Keratinocyte (primary cell): ENCODE measurements at regions not wholly inside any gene's neighbourhood (a gene's known extent, or its start where the extent isn't known, plus 50 kb on each side); places are given as distances from the start of the nearest gene placed in this dataset.

ENCODE experiments used
- DNase-seq: peaks from one replicate; pipeline ENCODE4 v3.0.0-alpha.2; 2011; ENCODE audit warnings: low read depth, missing footprints, low spot score
- FAIRE-seq: peaks from 2 replicates; lab custom pipeline; 2011; peaks lifted over from hg19 to GRCh38; lab: Jason Lieb, UNC
- H2AFZ ChIP-seq: 2 replicates; pipeline ENCODE4 v1.6.0; 2012; ENCODE audit warnings: low read length, control low read depth, inconsistent platforms; ENCODE audit not compliant: control insufficient read depth
- H3K27ac ChIP-seq: 2 replicates; pipeline ENCODE4 v1.5.1; 2011; ENCODE audit warnings: low read length; ENCODE audit not compliant: control insufficient read depth, insufficient read depth
- H3K27me3 ChIP-seq: 3 replicates; pipeline ENCODE4 v1.6.0; 2011; ENCODE audit warnings: low read length; ENCODE audit not compliant: control insufficient read depth, insufficient read depth; ENCODE audit errors: extremely low read depth
- H3K36me3 ChIP-seq, 2 experiments: 2 replicates in 1 of 2; 3 replicates in 1 of 2; pipeline ENCODE4 v1.5.1; 2011; ENCODE audit warnings: low read length in 2 of 2, mild to moderate bottlenecking in 1 of 2; ENCODE audit not compliant: control insufficient read depth in 2 of 2, insufficient read depth in 2 of 2; ENCODE audit errors: extremely low read depth in 1 of 2
- H3K4me1 ChIP-seq: 3 replicates; pipeline ENCODE4 v1.5.1; 2011; ENCODE audit warnings: low read length; ENCODE audit not compliant: control insufficient read depth, insufficient read depth; ENCODE audit errors: extremely low read depth
- H3K4me2 ChIP-seq: 3 replicates; pipeline ENCODE4 v1.6.0; 2011; ENCODE audit warnings: low read depth, low read length; ENCODE audit not compliant: control insufficient read depth, insufficient read depth; ENCODE audit errors: extremely low read depth
- H3K4me3 ChIP-seq, 3 experiments: fragments of 200-600 bp in 1 of 3; sonication (generic) in 1 of 3; 2 replicates in 2 of 3; 3 replicates in 1 of 3; pipeline ENCODE4 v1.5.1; 2011 to 2016; ENCODE audit warnings: low read length in 3 of 3, mild to moderate bottlenecking in 3 of 3, control low read depth in 2 of 3, inconsistent platforms in 1 of 3, low read depth in 1 of 3, mixed read lengths in 1 of 3, mixed run types in 1 of 3, moderate library complexity in 1 of 3; ENCODE audit not compliant: control insufficient read depth in 2 of 3, insufficient read depth in 2 of 3; ENCODE audit errors: extremely low read depth in 1 of 3
- H3K79me2 ChIP-seq: 2 replicates; pipeline ENCODE4 v1.6.0; 2012; ENCODE audit warnings: low read length; ENCODE audit not compliant: control insufficient read depth, insufficient read depth
- H3K9ac ChIP-seq: 3 replicates; pipeline ENCODE4 v1.6.0; 2011; ENCODE audit warnings: low read length; ENCODE audit not compliant: control insufficient read depth, insufficient read depth; ENCODE audit errors: extremely low read depth
- H3K9me1 ChIP-seq: 3 replicates; pipeline ENCODE4 v1.6.0; 2011; ENCODE audit warnings: low read length; ENCODE audit not compliant: control insufficient read depth, insufficient read depth; ENCODE audit errors: extremely low read depth
- H3K9me3 ChIP-seq: 2 replicates; pipeline ENCODE4 v1.5.1; 2012; ENCODE audit warnings: low read depth, low read length; ENCODE audit not compliant: control insufficient read depth
- H4K20me1 ChIP-seq: 3 replicates; pipeline ENCODE4 v1.6.0; 2011; ENCODE audit warnings: low read length; ENCODE audit not compliant: control insufficient read depth, insufficient read depth; ENCODE audit errors: extremely low read depth
- EZH2 ChIP-seq: IDR thresholded peaks from one replicate; pipeline ENCODE4 v1.6.1; 2012; ENCODE audit warnings: inconsistent platforms, mild to moderate bottlenecking, low read length, moderate library complexity
- dilution Hi-C: fragments of 300-500 bp; cut with MboI; formaldehyde crosslinking; loops from one replicate; pipeline ENCODE4 v1.7.0; 2020; ENCODE audit warnings: low sequenced_read_pairs; ENCODE audit not compliant: extremely low pct_ligation_motif_present
- TF ChIP-seq, protein P1 (sequence below), 3 experiments: IDR thresholded peaks in 1 of 3; conservative IDR thresholded peaks in 1 of 3; optimal IDR thresholded peaks in 1 of 3; 2 replicates in 2 of 3; 3 replicates in 1 of 3; pipeline versions ENCODE3 to v1.5.1; 2011; ENCODE audit warnings: low read length in 3 of 3, mild to moderate bottlenecking in 3 of 3, moderate library complexity in 2 of 3, control low read depth in 1 of 3, inconsistent platforms in 1 of 3; ENCODE audit not compliant: insufficient read depth in 2 of 3; ENCODE audit errors: extremely low read depth in 1 of 3

DNA sequence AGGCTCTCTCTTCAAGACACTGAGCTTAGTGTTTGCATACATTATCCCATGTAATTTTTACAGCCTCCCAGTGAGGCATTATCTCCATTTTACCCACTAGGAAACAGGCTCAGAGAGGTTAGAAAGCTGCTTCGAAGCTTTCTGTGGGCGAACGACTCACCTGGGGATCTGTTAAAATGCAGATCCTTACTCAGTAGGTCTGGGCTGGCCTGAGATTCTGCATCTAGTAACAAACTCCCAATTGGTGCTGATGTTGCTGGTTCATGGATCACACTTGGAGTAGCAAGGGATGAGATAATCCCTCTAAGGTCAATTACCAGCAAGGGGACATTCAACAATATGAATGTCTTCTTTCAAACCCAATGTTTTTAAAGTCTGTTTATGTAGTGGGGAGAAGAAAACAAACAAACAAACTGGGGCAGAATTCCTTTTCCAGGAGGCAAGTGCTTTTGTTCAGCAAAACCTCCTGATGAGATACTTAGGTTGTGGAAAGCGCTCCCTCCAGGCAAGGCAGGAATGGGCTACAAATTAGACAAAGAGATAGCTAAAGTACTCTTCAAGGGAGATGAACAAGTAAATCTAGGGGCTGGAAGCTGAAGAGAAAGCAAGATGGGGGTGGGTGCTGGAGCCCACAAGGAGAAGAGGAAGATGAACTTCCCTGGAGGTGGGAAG lies 311.9 kb downstream of the SHQ1 start:
- H3K4me3 ChIP-seq = no peak overlapping the region
- no peaks in the 10 kb centered on the region for H4K20me1 ChIP-seq
- H3K9me1 ChIP-seq = no peaks in the 10 kb centered on the region
- dilution Hi-C loops = no loop called here
- no peak overlapping the region for H2AFZ ChIP-seq
- no peaks in the 10 kb centered on the region for H3K79me2 ChIP-seq
- no peak for DNase-seq
- H3K27me3 ChIP-seq = peaks cover 4% of the 10 kb centered on the region
- H3K36me3 ChIP-seq = no peaks in the 10 kb centered on the region
- FAIRE-seq = no peak
- H3K4me1 ChIP-seq = peaks cover 5% of the 10 kb centered on the region
- no peak overlapping the region for H3K4me2 ChIP-seq
- H3K27ac ChIP-seq = no peak overlapping the region
- no peak overlapping the region for H3K9ac ChIP-seq
- TF ChIP-seq EZH2 = no peak
- TF ChIP-seq, protein P1, sequence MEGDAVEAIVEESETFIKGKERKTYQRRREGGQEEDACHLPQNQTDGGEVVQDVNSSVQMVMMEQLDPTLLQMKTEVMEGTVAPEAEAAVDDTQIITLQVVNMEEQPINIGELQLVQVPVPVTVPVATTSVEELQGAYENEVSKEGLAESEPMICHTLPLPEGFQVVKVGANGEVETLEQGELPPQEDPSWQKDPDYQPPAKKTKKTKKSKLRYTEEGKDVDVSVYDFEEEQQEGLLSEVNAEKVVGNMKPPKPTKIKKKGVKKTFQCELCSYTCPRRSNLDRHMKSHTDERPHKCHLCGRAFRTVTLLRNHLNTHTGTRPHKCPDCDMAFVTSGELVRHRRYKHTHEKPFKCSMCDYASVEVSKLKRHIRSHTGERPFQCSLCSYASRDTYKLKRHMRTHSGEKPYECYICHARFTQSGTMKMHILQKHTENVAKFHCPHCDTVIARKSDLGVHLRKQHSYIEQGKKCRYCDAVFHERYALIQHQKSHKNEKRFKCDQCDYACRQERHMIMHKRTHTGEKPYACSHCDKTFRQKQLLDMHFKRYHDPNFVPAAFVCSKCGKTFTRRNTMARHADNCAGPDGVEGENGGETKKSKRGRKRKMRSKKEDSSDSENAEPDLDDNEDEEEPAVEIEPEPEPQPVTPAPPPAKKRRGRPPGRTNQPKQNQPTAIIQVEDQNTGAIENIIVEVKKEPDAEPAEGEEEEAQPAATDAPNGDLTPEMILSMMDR (optimal IDR thresholded peaks at IDR 0.05 in 1 of 3, IDR thresholded peaks at IDR 0.05 in 1 of 3, conservative IDR thresholded peaks at IDR 0.05 in 1 of 3; ENCODE audit: extremely low read depth in 1 of 3, insufficient read depth in 2 of 3, low read length in 3 of 3) = no peak
- no peaks in the 10 kb centered on the region for H3K9me3 ChIP-seq

DNA sequence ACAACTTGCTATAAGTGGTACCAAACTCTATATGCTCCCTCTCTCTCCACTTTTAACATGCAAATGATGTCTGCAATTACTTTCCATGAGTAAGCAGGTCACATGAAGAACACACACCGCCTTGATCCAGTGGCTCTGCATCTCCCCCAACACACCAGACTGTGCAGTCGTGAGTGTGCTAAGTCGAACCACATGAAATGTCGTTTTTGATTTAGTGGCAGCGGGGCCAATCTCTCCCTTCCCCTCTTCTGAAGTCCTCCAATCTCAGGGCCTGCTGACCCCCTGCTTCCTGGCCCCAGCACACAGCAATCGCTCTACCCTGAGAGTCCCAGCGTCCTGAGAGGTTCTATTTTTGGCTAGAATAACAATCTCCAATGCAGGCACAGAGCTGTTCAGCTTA lies 312.5 kb downstream of the SHQ1 start:
- H4K20me1 ChIP-seq = no peaks in the 10 kb centered on the region
- no peaks in the 10 kb centered on the region for H3K9me3 ChIP-seq
- no peaks in the 10 kb centered on the region for H3K36me3 ChIP-seq
- no peak overlapping the region for H3K4me3 ChIP-seq
- dilution Hi-C loops = no loop called here
- no peak overlapping the region for H3K9ac ChIP-seq
- DNase-seq (no peak), FAIRE-seq (no peak)
- H2AFZ ChIP-seq = no peak overlapping the region
- no peaks in the 10 kb centered on the region for H3K79me2 ChIP-seq
- no peak overlapping the region for H3K27ac ChIP-seq
- H3K4me2 ChIP-seq = no peak overlapping the region
- H3K27me3 ChIP-seq = peaks cover 4% of the 10 kb centered on the region
- peaks cover 5% of the 10 kb centered on the region for H3K4me1 ChIP-seq
- TF ChIP-seq, protein P1 (optimal IDR thresholded peaks at IDR 0.05 in 1 of 3, IDR thresholded peaks at IDR 0.05 in 1 of 3, conservative IDR thresholded peaks at IDR 0.05 in 1 of 3; ENCODE audit: extremely low read depth in 1 of 3, insufficient read depth in 2 of 3, low read length in 3 of 3) = no peak
- TF ChIP-seq EZH2 = no peak
- no peaks in the 10 kb centered on the region for H3K9me1 ChIP-seq
